ENCODE measurements at regions not wholly inside any gene's neighbourhood (a gene's known extent, or its start where the extent isn't known, plus 50 kb on each side); places are given as distances from the start of the nearest gene placed in this dataset.

- Histone ChIP-seq H3K79me2 (ENCODE audit: low read depth) (no peaks in the 10 kb centered on the region), H3F3A (ENCODE audit: insufficient read depth, low read depth) (peaks cover 6% of the 10 kb centered on the region; the same call in 1 of the 2 replicates), H3K27me3 (ENCODE audit: insufficient read depth, low read depth) (no peaks in the 10 kb centered on the region), H3K4me3 (no peak overlapping the region), H3K4me2 (no peak overlapping the region), H3K9me3 (ENCODE audit: insufficient read depth, low read depth) (no peaks in the 10 kb centered on the region), H3K9me2 (ENCODE audit: insufficient read depth) (no peaks in the 10 kb centered on the region), H2AFZ (no peak overlapping the region), H3K36me3 (ENCODE audit: low read depth) (no peaks in the 10 kb centered on the region), H3K27ac (no peak overlapping the region), H3K4me1 (replicated peaks; ENCODE audit: insufficient read depth) (no peaks in the 10 kb centered on the region), H4K20me1 (ENCODE audit: insufficient read depth) (no peaks in the 10 kb centered on the region; the same call in 1 of the 2 replicates)
- intact Hi-C loops (cut with micrococcal nuclease; ENCODE audit: unreplicated experiment): no loop called here
- POLR2A ChIA-PET (ENCODE audit: unreplicated experiment): no interaction called here
- no peak for DNase-seq
- CTCF ChIA-PET: interaction anchor here (0.6 kb wide), 1 partner anchor 33 kb away, joined by 4 read pairs; no protein-coding TSS in a partner anchor
- BruUV-seq (replicated peaks): no TSS peak
- TF ChIP-seq EZH2 (IDR thresholded peaks at IDR 0.05; ENCODE audit: low read depth) (no peak), CTCF (conservative IDR thresholded peaks at IDR 0.05) (no peak)
Measured at GRCh38 chr16:85443531-85443930, 169.6 kb upstream of the GSE1 start.

- BruUV-seq (replicated peaks): no TSS peak
Measured at GRCh38 chr16:85445064-85445778, 167.9 kb upstream of the GSE1 start.

GRCh38 chr16:85445779-85446222, 167.3 kb upstream of the GSE1 start:
- H4K20me1 ChIP-seq (ENCODE audit: insufficient read depth): no peaks in the 10 kb centered on the region
- H3K27ac ChIP-seq: no peak overlapping the region
- H3K9me3 ChIP-seq (ENCODE audit: insufficient read depth, low read depth): no peaks in the 10 kb centered on the region
- POLR2A ChIA-PET (ENCODE audit: unreplicated experiment): interaction anchor here (0.5 kb wide), 1 partner anchor 939 kb away, joined by 3 read pairs; no protein-coding TSS in a partner anchor
- no peaks in the 10 kb centered on the region for H3K9me2 ChIP-seq (ENCODE audit: insufficient read depth)
- CTCF ChIA-PET: no interaction called here
- intact Hi-C loops (cut with micrococcal nuclease; ENCODE audit: unreplicated experiment): no loop called here
- no peak for DNase-seq
- H3F3A ChIP-seq (ENCODE audit: insufficient read depth, low read depth): peaks cover 6% of the 10 kb centered on the region; the same call in 1 of the 2 replicates
- BruUV-seq (replicated peaks): no TSS peak
- H3K27me3 ChIP-seq (ENCODE audit: insufficient read depth, low read depth): no peaks in the 10 kb centered on the region
- no peak overlapping the region for H3K4me2 ChIP-seq
- no peak for TF ChIP-seq EZH2 (IDR thresholded peaks at IDR 0.05; ENCODE audit: low read depth)
- TF ChIP-seq CTCF (conservative IDR thresholded peaks at IDR 0.05): no peak
- H3K4me1 ChIP-seq (replicated peaks; ENCODE audit: insufficient read depth): no peaks in the 10 kb centered on the region
- no peaks in the 10 kb centered on the region for H3K36me3 ChIP-seq (ENCODE audit: low read depth)
- no peak overlapping the region for H2AFZ ChIP-seq
- H3K4me3 ChIP-seq: no peak overlapping the region
- no peaks in the 10 kb centered on the region for H3K79me2 ChIP-seq (ENCODE audit: low read depth)

More at GRCh38 chr16:85445064-85445778, 167.9 kb upstream of the GSE1 start:
- no peaks in the 10 kb centered on the region for H3K27me3 ChIP-seq (ENCODE audit: insufficient read depth, low read depth)
- intact Hi-C loops (cut with micrococcal nuclease; ENCODE audit: unreplicated experiment): no loop called here
- ChIA-PET CTCF (no interaction called here), POLR2A (ENCODE audit: unreplicated experiment) (interaction anchor here (0.5 kb wide), 1 partner anchor 939 kb away, joined by 3 read pairs; no protein-coding TSS in a partner anchor)
- no peaks in the 10 kb centered on the region for H3K4me1 ChIP-seq (replicated peaks; ENCODE audit: insufficient read depth)
- no peaks in the 10 kb centered on the region for H3K9me3 ChIP-seq (ENCODE audit: insufficient read depth, low read depth)
- no peaks in the 10 kb centered on the region for H3K36me3 ChIP-seq (ENCODE audit: low read depth)
- no peaks in the 10 kb centered on the region for H3K79me2 ChIP-seq (ENCODE audit: low read depth)
- no peak overlapping the region for H3K27ac ChIP-seq
- no peak for DNase-seq
- H3K4me3 ChIP-seq: no peak overlapping the region
- H3F3A ChIP-seq (ENCODE audit: insufficient read depth, low read depth): peaks cover 6% of the 10 kb centered on the region; the same call in 1 of the 2 replicates
- no peaks in the 10 kb centered on the region for H4K20me1 ChIP-seq (ENCODE audit: insufficient read depth)
- TF ChIP-seq EZH2 (IDR thresholded peaks at IDR 0.05; ENCODE audit: low read depth): no peak
- TF ChIP-seq CTCF (conservative IDR thresholded peaks at IDR 0.05): no peak
- H3K9me2 ChIP-seq (ENCODE audit: insufficient read depth): no peaks in the 10 kb centered on the region
- H2AFZ ChIP-seq: no peak overlapping the region
- H3K4me2 ChIP-seq: no peak overlapping the region

Data from PC-9 (cell line).